Neural progenitor cell (in vitro differentiated cells): ENCODE measurements at regions not wholly inside any gene's neighbourhood (a gene's known extent, or its start where the extent isn't known, plus 50 kb on each side); places are given as distances from the start of the nearest gene placed in this dataset.

Experiments used
- DNase-seq: peaks from one replicate; pipeline ENCODE4 v3.0.0-alpha.2; 2016; ENCODE audit warnings: low spot score
- H2AFZ ChIP-seq: fragments of 200-600 bp; sonication (generic); replicated peaks from 2 replicates; pipeline ENCODE4 v1.6.1; 2016; ENCODE audit warnings: antibody characterized with exemption
- H3F3A ChIP-seq: fragments of 200-600 bp; sonication (generic); 2 replicates; pipeline ENCODE4 v1.6.1; 2016; ENCODE audit warnings: antibody characterized with exemption, low read depth
- H3K27ac ChIP-seq: fragments of 200-600 bp; sonication (generic); 2 replicates; pipeline ENCODE4 v1.5.1; 2016; ENCODE audit warnings: mild to moderate bottlenecking
- H3K27me3 ChIP-seq: fragments of 200-600 bp; sonication (generic); 2 replicates; pipeline ENCODE4 v1.6.1; 2016; ENCODE audit warnings: mild to moderate bottlenecking, moderate library complexity
- H3K36me3 ChIP-seq: fragments of 200-600 bp; sonication (generic); 2 replicates; pipeline ENCODE4 v1.5.1; 2016
- H3K4me1 ChIP-seq: fragments of 200-600 bp; sonication (generic); 2 replicates; pipeline ENCODE4 v1.6.1; 2016; ENCODE audit warnings: mixed run types
- H3K4me2 ChIP-seq: fragments of 200-600 bp; sonication (generic); 2 replicates; pipeline ENCODE4 v1.6.1; 2016
- H3K4me3 ChIP-seq: fragments of 200-600 bp; sonication (generic); 2 replicates; pipeline ENCODE4 v1.5.1; 2016
- H3K79me2 ChIP-seq: fragments of 200-600 bp; sonication (generic); 2 replicates; pipeline ENCODE4 v1.6.1; 2016; ENCODE audit warnings: low read depth
- H3K9ac ChIP-seq: fragments of 200-600 bp; sonication (generic); 2 replicates; pipeline ENCODE4 v1.6.1; 2016
- H3K9me3 ChIP-seq: fragments of 200-600 bp; sonication (generic); 2 replicates; pipeline ENCODE4 v1.5.1; 2016; ENCODE audit warnings: low read depth
- H4K20me1 ChIP-seq: fragments of 200-600 bp; sonication (generic); 2 replicates; pipeline ENCODE4 v1.6.1; 2016; ENCODE audit warnings: low read depth
- H3K27ac Mint-ChIP-seq: 3 replicates; pipeline ENCODE4 v1.8.0; 2021; ENCODE audit warnings: mixed read lengths
- H3K27me3 Mint-ChIP-seq: 2 replicates; pipeline ENCODE4 v1.8.0; 2022; ENCODE audit warnings: low read depth, mild to moderate bottlenecking, inconsistent platforms, moderate library complexity, mixed read lengths; ENCODE audit not compliant: insufficient read depth
- H3K36me3 Mint-ChIP-seq: 3 replicates; pipeline ENCODE4 v1.8.0; 2021; ENCODE audit warnings: mixed read lengths
- H3K4me1 Mint-ChIP-seq: 3 replicates; pipeline ENCODE4 v1.8.0; 2021; ENCODE audit warnings: mixed read lengths
- H3K4me3 Mint-ChIP-seq: 3 replicates; pipeline ENCODE4 v1.8.0; 2021; ENCODE audit warnings: mild to moderate bottlenecking, moderate library complexity, mixed read lengths
- H3K9me3 Mint-ChIP-seq: 3 replicates; pipeline ENCODE4 v1.8.0; 2020; ENCODE audit warnings: mixed read lengths
- EZH2 ChIP-seq: fragments of 200-600 bp; sonication (generic); IDR thresholded peaks from 2 replicates; pipeline ENCODE4 v1.6.1; 2017; ENCODE audit warnings: antibody characterized with exemption, mild to moderate bottlenecking, moderate library complexity
- EZH2phosphoT487 ChIP-seq: fragments of 200-600 bp; sonication (generic); IDR thresholded peaks from 2 replicates; pipeline ENCODE4 v1.6.1; 2017; ENCODE audit warnings: antibody characterized with exemption
- TF ChIP-seq, protein P1 (sequence below): fragments of 200-600 bp; sonication (generic); IDR thresholded peaks from 2 replicates; pipeline ENCODE4 v1.5.1; 2017; ENCODE audit warnings: antibody characterized with exemption, mild to moderate bottlenecking

DNA sequence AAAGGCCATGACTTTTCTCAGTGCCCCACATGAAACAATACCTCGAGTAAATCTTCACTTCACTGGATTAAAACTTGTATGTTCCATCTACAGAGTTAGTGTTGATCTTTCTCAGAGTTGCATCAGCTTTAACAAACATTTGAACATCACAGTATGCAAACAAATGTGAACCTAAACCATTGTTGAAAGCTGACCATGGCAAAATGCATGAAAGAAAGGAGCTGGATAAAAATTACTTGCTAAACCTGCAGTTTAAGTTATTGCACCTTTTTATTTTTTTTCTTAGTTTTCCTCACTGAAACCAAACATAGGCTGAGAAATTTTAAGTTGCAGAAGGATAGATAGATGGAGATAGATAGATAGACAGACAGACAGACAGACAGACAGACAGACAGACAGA is 107.2 kb upstream of the UGP2 start:
- no peak for DNase-seq
- no peaks in the 10 kb centered on the region for H3K79me2 ChIP-seq
- no peaks in the 10 kb centered on the region for H4K20me1 ChIP-seq
- H3K4me1 ChIP-seq, result no peaks in the 10 kb centered on the region
- no peak overlapping the region for H3K4me3 ChIP-seq
- TF ChIP-seq, protein P1, sequence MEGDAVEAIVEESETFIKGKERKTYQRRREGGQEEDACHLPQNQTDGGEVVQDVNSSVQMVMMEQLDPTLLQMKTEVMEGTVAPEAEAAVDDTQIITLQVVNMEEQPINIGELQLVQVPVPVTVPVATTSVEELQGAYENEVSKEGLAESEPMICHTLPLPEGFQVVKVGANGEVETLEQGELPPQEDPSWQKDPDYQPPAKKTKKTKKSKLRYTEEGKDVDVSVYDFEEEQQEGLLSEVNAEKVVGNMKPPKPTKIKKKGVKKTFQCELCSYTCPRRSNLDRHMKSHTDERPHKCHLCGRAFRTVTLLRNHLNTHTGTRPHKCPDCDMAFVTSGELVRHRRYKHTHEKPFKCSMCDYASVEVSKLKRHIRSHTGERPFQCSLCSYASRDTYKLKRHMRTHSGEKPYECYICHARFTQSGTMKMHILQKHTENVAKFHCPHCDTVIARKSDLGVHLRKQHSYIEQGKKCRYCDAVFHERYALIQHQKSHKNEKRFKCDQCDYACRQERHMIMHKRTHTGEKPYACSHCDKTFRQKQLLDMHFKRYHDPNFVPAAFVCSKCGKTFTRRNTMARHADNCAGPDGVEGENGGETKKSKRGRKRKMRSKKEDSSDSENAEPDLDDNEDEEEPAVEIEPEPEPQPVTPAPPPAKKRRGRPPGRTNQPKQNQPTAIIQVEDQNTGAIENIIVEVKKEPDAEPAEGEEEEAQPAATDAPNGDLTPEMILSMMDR, result no peak
- TF ChIP-seq EZH2, result no peak
- no peak for TF ChIP-seq EZH2phosphoT487
- no peaks in the 10 kb centered on the region for H3K36me3 ChIP-seq
- no peak overlapping the region for H3K9ac ChIP-seq
- Mint-ChIP-seq H3K4me1 (no peaks in the 10 kb centered on the region), H3K9me3 (peaks cover 2% of the 10 kb centered on the region), H3K27ac (no peak overlapping the region), H3K4me3 (no peak overlapping the region), H3K36me3 (no peaks in the 10 kb centered on the region), H3K27me3 (no peaks in the 10 kb centered on the region)
- no peaks in the 10 kb centered on the region for H3K27me3 ChIP-seq
- H3K27ac ChIP-seq, result no peak overlapping the region
- no peaks in the 10 kb centered on the region for H3K9me3 ChIP-seq
- no peak overlapping the region for H2AFZ ChIP-seq
- H3F3A ChIP-seq, result no peaks in the 10 kb centered on the region
- H3K4me2 ChIP-seq, result no peak overlapping the region

DNA sequence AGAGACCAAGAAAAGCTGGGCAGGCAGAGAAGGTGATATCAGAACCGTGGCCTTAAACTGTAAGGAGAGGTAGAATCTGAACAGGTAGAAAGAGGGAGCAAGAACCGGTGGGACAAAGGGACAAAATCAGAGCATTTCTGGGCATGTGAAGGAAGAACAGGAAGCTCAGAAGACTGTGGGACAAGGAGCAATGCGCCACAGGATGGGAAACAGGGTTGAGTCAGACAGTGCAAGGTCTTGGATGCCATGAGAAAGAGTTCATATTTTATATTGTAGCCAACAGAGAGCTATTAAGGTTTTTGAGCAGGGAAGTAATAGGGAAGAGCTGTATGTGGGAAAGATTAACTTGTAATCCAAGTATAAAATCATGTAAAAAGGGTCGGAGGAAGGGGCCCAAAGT is 106.4 kb upstream of the UGP2 start:
- peaks cover 2% of the 10 kb centered on the region for H3K9me3 Mint-ChIP-seq
- Histone ChIP-seq H3K79me2 (no peaks in the 10 kb centered on the region), H3K4me2 (no peak overlapping the region), H2AFZ (peak overlapping the region; percentile 14), H3K9ac (no peak overlapping the region), H3K36me3 (no peaks in the 10 kb centered on the region), H3K27ac (no peak overlapping the region), H3K4me1 (no peaks in the 10 kb centered on the region), H4K20me1 (no peaks in the 10 kb centered on the region), H3F3A (no peaks in the 10 kb centered on the region), H3K4me3 (no peak overlapping the region), H3K27me3 (no peaks in the 10 kb centered on the region), H3K9me3 (no peaks in the 10 kb centered on the region)
- H3K4me1 Mint-ChIP-seq, result no peaks in the 10 kb centered on the region
- H3K27me3 Mint-ChIP-seq, result no peaks in the 10 kb centered on the region
- no peaks in the 10 kb centered on the region for H3K36me3 Mint-ChIP-seq
- no peak overlapping the region for H3K27ac Mint-ChIP-seq
- H3K4me3 Mint-ChIP-seq, result no peak overlapping the region
- TF ChIP-seq, protein P1, result no peak
- no peak for TF ChIP-seq EZH2phosphoT487
- TF ChIP-seq EZH2, result no peak
- no peak for DNase-seq

DNA sequence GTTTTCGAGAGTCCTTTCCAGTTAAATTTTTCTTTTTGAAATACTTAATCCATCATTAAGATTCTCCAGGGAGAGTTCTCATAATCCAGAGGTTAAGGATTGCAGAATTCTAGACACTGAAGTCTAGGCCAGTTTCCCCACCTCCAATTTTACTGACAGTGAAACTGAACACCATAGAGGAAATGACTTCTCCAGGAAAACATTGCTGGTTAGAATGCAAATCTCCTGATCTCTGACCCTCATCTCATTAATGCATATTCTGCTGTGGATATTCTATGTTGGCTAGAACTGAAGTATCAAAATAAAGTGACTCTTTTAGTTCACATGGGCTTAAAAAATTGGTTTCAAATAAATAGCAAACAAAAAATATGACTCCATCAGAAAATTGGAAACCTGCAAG is 105.8 kb upstream of the UGP2 start:
- no peak overlapping the region for H3K4me2 ChIP-seq
- no peak overlapping the region for H3K27ac ChIP-seq
- H3K36me3 ChIP-seq, result no peaks in the 10 kb centered on the region
- no peaks in the 10 kb centered on the region for H3K4me1 Mint-ChIP-seq
- H3K4me1 ChIP-seq, result no peaks in the 10 kb centered on the region
- TF ChIP-seq, protein P1, result no peak
- H3K9me3 Mint-ChIP-seq, result peaks cover 2% of the 10 kb centered on the region
- H3F3A ChIP-seq, result no peaks in the 10 kb centered on the region
- no peak overlapping the region for H2AFZ ChIP-seq
- no peaks in the 10 kb centered on the region for H3K27me3 ChIP-seq
- H3K9ac ChIP-seq, result no peak overlapping the region
- H3K4me3 Mint-ChIP-seq, result no peak overlapping the region
- no peak overlapping the region for H3K27ac Mint-ChIP-seq
- H3K79me2 ChIP-seq, result no peaks in the 10 kb centered on the region
- no peak overlapping the region for H3K4me3 ChIP-seq
- H4K20me1 ChIP-seq, result no peaks in the 10 kb centered on the region
- no peaks in the 10 kb centered on the region for H3K27me3 Mint-ChIP-seq
- no peaks in the 10 kb centered on the region for H3K9me3 ChIP-seq
- H3K36me3 Mint-ChIP-seq, result no peaks in the 10 kb centered on the region
- no peak for DNase-seq

DNA sequence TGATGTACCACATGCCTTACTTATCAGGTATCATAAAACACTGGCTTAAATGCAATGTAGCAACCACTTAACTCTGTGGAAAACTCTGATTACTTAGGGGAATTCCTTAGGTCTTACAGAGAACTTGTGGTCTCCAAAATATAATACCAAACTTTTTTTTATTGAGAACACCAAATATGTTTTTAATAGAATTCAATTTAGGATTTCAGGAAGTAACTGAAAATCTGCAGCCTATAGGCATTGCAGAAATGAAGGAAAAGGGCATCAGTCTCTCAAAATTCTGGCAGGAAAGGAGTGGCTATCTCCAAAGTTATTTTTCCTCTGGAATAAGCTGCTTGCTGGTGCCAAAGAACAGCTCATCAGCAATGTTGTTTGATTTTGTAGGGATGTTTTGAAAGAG is 105.3 kb upstream of the UGP2 start:
- H3K36me3 Mint-ChIP-seq, result no peaks in the 10 kb centered on the region
- no peaks in the 10 kb centered on the region for H3K79me2 ChIP-seq
- no peaks in the 10 kb centered on the region for H4K20me1 ChIP-seq
- peaks cover 2% of the 10 kb centered on the region for H3K9me3 Mint-ChIP-seq
- H3K27ac Mint-ChIP-seq, result no peak overlapping the region
- H3K9me3 ChIP-seq, result no peaks in the 10 kb centered on the region
- H3F3A ChIP-seq, result no peaks in the 10 kb centered on the region
- DNase-seq, result no peak
- no peak overlapping the region for H3K9ac ChIP-seq
- H3K4me1 Mint-ChIP-seq, result no peaks in the 10 kb centered on the region
- H2AFZ ChIP-seq, result no peak overlapping the region
- H3K27ac ChIP-seq, result no peak overlapping the region
- no peak overlapping the region for H3K4me2 ChIP-seq
- no peak overlapping the region for H3K4me3 Mint-ChIP-seq
- H3K36me3 ChIP-seq, result no peaks in the 10 kb centered on the region
- H3K4me3 ChIP-seq, result no peak overlapping the region
- no peaks in the 10 kb centered on the region for H3K27me3 Mint-ChIP-seq
- TF ChIP-seq, protein P1, result no peak
- no peak for TF ChIP-seq EZH2
- TF ChIP-seq EZH2phosphoT487, result no peak
- no peaks in the 10 kb centered on the region for H3K4me1 ChIP-seq
- no peaks in the 10 kb centered on the region for H3K27me3 ChIP-seq
